Right kidney (tissue), 1 donor: ENCODE measurements at regions not wholly inside any gene's neighbourhood (a gene's known extent, or its start where the extent isn't known, plus 50 kb on each side); places are given as distances from the start of the nearest gene placed in this dataset.

ENCODE experiments used
- DNase-seq: peaks from one replicate; pipeline ENCODE4 v3.0.0-alpha.2; 2016

DNA sequence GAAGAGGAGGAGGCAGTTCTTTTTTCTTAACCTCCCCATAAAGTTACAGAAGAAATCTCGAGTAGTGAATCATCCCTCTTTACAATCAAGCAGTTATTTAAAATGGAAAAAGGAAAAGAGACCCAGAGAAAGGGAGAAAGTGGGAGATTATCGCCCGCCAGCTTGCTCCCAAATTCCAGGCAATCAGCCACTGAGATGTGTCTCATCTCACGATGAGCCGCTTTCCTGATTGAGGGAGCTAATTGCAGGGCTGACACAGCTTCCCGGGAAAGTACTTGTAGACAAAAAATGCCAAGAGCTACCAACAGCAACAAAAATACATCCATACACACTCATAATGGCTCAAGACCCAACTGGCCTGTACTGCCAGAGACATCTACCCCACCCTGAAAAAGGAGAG, 191.6 kb upstream of the ZC3H12A start:
- no peak for DNase-seq

DNA sequence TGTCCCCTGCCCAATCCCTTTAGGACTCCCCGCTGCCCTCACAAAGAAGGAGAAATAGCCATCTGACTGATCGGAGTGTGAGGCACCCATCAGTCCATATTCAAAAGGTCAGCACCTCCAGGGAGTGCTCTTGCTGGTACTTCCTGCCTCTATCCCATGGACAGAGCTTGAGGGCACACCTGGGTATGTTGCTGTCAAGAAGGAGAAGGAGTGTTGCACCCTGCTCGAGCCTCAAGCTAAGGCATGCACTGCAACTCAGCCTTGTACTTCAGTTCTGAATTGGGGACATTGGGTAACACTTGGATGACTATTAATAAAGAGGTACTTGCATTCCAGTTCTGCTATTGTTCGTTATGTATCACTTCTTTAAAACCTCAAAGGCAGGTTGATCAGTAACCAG, 190.3 kb upstream of the ZC3H12A start:
- no peak for DNase-seq

DNA sequence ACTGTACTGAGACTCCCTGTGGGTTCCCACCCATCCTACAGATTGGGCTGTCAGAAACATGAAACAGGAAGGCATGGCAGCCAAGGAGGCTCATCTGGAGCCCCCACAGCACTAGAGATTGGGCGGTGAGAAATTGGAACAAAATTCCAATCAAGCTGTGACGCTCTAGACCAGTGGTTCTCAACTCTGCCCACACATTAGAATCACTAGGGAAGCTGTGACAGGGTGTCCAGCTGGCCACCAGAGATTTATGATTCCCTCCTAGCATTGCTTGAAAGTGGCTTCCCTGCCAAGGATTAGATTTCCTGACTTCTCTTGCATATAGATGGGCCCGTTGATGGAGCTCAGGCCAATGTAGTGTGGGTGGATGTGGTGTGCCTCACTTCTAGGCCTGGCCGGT, 187.5 kb upstream of the ZC3H12A start:
- no peak for DNase-seq

DNA sequence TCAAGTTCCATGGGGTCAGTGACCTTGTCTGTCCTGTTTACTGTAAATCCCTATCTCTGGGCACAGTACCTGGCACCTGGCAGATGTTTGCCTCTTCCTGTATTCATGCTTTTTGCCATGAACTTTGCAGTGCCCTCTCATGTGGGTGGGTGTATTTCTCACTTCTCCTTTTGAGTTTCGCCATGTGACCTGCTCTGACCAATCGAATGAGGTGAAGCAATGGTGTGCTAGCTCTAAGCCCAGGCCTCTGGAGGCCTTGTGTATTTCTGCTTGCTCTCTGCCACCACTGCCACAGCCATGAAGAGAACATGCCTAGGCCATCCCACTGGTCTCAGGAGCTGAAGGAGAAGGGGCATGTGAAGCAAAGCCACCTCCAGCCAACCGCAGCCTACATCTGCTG, 185.5 kb upstream of the ZC3H12A start:
- DNase-seq, result no peak

DNA sequence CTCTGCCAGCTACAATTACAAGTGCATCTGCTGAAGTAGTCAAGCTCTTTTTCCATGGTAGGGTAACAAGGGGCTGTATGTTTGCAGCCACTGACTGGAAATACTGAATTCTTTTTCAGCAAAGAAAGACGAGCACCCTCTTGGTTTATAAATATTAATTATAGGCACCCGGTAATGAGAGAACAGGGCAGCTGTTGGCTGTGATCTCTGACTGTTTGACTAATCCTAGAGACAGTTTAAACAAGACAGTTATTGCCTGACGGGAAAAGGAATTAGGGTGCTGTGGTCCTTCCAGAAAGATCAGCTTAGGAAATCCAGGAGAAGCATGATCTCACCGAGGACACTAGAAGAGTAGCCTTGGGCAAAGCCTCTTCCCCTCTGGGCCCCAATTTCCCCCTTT, 183.7 kb upstream of the ZC3H12A start:
- DNase-seq, result no peak

DNA sequence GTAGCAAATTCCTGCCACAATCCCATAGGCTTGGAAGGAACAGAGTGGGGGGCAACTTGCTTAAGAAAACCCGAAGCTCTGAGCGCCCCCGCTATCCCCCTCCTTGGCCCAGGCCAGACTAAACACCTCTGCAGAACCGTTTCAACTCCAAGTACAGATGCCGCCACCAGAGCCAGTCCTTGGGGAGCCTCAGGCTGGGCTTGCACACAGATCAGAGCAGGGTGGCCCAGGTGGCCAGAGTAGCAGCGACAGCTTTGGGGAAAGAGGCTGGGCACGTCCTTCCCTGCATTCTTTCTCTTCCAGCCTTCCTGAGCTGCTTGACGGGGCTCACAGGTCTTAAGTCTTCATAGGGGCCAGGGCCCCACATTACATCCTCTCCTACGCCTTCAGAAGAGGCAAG, 181.6 kb upstream of the ZC3H12A start:
- no peak for DNase-seq

DNA sequence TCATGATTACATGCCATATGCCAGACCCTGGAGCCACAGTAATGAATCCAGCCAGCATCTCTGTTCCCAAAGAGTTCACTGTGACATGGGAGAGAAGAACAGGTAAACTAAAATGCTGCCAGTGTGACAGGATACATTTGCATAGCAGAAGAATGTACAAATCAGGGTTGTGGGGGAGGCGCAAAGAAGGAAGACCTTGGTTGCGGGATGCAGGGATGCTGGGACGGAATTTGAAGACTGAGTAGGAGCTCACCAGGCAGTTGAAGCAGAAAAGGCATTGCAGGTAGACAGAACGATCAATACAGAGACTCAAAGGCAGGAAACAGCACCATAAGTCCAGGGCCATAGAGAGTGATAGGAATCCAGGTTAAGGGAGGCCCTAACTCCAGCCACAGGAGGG, 180.3 kb upstream of the ZC3H12A start:
- DNase-seq, result no peak

DNA sequence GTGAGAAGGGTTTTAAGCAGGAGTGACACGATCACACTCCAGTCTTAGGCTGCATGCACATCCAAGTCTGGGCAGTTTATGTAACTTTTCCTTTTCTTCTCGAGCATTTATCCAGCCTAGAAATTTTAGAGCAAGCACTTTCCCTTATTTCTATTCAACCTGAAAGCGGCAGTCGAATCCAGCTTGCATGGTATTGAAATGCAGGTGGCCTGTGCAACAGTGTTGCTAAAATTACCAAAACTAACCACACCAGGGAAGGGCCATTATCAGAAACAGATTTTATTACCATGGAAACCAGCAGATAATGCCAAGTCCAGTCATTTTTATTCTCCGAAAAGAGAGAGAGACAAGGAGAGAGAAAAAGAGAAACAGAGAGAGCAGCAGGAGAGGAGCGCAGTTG, 179.9 kb upstream of the ZC3H12A start:
- DNase-seq, result no peak

DNA sequence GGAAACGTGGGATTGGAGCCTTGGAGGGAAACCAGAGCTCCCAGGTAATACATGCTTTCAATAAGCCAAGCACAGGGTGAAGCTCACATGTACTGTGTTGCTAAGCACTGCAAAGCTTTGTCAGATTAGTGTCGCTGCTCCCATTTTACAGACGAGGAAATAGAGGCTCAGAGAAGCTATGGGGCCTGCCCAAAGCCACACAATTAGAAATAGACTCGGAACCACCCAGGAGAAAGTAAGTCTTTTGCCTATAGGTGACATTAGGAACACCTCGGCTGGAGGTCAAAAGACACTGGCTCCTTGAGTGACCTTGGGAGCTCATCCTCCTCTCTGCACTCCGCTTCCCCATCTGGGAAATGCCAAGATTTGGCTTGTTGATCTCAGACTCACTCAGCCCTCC, 175.6 kb upstream of the ZC3H12A start:
- no peak for DNase-seq

DNA sequence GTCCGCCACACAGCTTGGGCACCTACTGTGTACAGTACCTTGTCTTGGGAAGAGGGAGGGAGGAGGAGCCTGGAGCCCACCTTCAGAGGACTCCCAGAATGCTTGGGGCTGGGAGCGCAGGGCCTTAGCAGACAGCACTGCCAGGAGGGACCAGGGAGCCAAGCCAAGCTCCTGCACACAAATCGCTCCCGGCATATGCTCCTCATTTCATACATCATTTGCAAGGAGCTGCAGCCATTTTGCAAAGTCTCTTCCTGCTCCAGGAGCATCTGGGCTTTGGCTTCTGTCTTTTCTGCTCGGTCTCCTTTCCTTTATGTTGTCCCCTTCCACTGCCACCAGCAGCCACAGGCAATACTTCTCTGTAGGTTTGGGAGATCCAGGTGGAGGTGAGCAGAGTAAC, 175.2 kb upstream of the ZC3H12A start:
- no peak for DNase-seq

DNA sequence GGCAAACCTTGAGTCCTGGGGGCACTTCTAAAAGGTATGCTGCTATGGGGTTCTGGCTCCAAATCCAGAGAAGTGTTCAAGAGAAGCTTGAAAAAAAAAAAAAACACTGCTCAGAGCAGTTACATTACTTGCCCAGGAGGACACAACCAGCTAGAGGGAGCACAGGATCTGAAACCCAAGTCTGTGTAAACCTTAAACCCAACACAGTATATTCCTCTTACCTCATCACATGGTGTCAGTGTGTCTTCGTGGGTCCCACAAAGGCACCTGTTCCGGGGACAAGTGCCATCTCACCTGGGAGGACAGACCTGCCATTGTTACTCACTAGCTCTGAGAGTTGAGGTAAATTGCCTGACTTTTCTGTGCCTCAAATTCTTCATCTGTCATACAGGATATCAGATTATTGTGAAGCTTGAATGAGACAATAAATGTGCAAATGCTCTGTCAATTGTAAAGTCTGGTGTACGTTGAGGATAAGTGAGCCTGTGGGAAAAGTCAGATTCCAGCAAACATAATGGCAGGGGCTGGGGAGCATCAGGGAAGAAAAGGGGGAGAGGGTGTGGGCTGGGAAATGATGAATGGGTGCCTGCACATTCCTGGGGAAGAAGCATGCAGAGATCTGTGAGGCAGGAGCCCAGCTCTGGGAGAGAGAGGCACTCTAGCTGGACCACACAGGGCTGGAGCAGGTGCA, 170.4 kb upstream of the ZC3H12A start:
- no peak for DNase-seq

DNA sequence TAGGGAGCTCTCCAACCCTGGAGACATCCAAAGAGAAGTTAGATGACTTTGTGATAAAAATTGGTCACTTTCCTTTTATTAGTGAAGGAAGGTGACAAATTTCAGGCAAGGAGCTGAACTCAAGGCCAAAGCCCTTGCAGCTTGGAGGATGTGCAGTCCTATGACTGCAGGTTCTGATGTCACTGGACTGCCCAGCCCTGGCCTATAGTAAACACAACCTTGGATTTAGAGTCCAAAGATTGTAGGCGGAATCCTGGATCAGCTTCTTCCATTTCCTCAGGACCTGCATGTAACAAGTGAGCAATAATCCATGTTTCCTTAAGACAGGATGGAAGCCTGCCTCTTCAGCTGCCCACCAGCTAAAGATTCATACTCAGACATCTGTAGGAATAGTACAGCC, 169.3 kb upstream of the ZC3H12A start:
- no peak for DNase-seq

DNA sequence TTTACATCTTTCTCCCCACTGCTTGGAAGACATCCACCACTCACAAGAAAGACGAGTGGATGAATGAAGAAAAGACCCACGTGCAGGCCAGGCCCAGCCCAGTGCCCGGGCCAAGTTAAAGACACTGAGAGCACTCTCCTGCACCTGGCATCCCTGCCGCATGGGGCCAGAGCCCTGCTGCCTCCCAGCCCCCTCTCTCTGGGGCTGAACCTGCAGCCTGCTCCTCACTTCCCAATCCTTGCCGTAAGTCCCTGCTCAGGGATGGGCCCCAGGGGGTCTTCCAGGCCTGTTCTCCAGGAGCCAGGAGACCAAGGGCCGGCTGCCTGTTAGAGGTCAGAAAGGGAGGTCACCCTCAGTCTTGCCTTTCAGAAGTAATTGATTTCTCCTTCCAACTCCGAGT, 168.5 kb upstream of the ZC3H12A start:
- DNase-seq, result no peak

DNA sequence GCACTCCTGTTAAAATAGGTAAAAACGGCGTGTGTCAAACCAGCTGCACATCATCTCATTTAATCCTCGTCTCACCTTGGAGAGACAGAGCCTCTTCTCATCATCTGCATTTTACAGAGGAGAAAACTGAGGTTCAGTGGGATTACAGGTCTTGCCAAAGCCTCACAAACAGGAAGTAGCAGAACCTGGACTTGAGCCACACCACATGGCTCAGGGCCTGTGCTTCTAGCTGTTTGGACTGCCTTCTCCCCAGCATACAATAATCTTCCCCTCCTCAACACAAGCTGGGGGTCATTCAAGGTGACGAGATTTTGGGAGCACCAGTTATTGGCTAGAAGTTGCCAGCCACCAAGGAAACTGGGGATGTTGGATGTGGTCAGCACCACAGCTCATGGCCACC, 167.9 kb upstream of the ZC3H12A start:
- DNase-seq, result no peak

DNA sequence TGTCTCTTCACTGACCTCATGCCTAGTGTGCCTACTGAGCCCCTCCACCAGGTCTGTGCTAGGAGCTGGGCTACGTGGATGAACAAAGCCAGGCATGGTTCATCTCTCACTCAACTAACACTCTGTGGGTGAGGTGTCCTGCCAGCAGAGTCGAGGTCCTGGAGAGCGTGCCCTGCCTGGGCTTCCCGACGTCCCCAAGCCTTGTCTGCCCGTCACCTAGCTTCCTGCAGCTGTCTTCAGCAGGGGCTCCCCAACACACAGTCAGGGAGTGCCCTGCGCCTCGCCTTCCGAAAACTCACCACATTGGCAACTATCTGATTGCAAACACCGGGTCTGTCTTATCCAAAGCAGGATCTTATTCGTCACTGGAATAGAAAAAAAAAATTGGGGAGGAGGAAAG, 167.5 kb upstream of the ZC3H12A start:
- no peak for DNase-seq

DNA sequence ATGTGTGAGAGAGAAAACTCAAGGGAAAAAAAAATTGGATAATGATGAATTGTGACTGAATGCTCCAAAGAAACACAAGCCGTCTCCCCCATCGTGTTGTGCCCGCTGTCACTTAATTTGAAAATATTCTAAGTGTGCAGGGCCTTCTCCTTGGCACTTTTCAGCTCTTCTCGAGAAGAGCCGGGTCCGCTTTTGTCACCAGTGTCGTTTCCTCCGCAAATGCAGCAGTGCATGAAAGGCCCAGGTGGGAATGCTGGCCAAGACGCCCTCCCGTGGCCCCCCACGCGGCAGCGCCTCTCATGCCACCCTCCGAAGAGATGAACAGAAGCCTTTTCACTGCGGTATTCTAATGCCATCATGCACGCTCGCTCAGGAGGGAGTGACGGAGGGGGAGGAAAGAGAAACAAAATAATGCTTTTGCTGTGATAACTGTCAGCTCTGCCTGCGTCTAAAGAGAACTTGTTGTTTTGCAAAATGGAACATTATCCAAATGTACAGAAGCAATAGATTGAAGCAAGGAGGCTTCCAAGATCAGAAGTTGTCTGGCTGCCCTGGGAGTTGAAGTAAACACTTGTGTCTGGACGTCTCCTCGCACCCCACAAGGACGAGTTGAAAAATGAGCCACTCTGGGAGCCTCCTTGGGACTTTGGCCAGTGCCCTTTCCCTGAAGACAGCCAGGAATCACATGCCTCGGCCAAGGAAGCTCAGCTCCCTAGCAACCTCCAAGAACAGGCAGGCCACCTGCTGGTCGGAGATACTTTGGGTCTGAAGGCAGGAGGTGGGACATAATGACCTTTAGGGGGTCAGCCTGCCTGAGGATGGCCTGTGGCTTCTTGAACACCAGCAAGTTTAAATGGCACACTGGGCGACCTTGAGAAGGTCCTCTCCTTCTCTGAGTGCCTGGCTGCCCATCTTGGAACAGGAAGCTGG, 166.1 kb upstream of the ZC3H12A start:
- DNase-seq, result peak; percentile 6

DNA sequence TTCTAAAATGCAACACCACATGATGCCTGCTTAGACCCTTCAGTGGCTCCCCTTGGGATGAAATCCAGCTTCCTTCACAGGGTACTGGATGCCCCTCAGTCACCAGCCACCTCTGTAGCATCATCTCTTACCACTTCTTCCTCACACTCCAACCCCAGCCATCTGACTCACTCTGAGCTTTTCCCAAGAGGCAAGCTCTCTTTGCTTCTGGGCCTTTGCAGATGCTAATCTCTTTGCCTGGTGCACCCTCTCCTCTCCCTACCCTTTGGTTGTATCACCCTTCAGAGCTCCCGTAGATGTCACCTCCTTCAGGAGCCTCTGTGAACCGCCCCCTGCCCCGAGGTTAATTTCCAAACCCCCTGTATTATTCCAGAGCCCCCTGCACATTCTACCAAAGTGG, 164.8 kb upstream of the ZC3H12A start:
- no peak for DNase-seq

DNA sequence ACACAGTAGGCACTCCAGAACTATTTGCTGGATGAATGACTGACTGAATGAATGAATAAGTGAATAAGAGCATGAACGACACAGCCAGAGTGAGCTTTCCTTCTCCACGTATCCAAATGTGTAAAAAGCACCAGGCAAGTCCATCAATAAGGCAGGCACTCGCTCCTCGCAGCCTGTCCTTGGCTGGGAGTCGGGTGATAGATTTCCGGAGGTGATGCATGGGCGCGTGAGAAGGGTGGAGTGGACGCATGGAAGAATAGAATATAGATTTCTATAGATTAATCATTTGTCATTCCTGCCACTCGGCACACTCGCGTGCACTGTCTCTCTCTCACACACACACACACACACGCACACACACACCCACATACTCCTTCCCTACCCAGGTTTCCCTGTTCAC, 164.3 kb upstream of the ZC3H12A start:
- no peak for DNase-seq

DNA sequence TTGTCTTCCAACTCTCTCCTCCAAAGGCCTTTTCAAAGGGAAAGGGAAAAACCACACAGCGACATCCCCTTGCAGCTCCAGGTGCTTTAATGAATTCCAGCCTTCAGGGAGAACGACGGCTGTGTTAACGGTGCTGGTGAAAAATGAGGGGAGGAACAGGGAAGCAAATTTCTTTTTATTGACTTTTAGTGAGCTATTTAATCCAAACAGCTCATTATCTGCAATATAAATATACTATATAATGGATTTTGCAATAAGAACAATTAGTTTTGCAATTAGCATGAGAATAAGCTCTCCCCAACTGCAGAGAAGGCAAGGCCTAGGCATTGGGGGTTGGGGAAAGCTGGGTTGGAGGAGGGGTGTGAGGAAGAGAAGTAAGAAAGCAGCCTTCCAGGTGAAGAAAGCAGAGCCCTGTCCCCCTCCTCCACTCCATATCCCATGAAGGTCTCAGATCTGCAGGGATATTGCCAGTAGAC, 159.0 kb upstream of the ZC3H12A start:
- DNase-seq, result no peak

DNA sequence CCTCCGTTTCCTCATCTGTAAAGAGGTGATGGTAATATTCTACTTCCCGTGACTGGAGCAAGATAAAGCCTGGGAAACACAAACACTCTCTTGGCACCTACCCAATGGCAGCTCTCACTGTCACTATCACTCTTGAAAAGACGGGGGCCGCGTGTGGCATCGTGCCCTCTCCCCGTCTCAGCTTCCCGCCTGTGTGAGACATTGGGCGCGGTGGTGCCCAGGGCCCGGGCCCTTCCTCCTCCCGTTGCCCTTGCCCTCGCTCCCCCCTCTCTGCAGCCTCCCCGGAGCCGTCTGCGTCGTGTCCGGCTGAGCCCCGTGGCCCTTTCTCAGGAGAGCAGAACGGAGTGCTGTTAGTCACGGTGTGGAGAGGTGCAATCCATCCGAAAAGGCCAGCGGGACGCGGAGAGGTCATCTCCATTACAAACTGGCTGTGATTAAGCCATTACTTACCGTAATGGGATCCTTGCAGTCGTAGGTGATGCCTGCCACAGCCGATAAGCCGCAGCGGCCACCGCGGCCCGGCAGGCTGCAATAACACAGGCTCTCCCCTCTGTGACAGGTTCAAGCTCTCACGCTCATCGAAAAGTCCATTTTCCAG, 156.4 kb upstream of the ZC3H12A start:
- DNase-seq, result peak; percentile 31

DNA sequence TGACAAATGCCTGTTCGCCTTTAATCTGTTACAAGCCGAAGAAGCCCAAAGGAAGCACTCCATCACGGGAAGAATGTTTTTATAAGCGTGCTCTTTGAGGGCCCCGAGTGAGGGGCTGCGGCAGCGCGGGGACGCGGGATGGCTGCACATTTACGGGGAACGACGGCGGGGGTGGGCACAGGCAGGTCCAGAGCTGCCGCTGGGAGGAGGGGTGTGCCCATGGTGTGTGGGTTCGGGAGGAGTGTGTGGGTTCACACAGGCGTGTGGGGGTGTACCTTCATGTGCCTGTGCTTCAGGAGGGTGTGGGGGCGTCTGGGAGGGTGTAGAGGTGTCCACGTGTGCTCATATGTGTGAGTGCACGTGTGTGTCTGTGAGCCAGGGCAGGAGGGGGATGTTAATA, 155.9 kb upstream of the ZC3H12A start:
- peak; percentile 37 for DNase-seq

DNA sequence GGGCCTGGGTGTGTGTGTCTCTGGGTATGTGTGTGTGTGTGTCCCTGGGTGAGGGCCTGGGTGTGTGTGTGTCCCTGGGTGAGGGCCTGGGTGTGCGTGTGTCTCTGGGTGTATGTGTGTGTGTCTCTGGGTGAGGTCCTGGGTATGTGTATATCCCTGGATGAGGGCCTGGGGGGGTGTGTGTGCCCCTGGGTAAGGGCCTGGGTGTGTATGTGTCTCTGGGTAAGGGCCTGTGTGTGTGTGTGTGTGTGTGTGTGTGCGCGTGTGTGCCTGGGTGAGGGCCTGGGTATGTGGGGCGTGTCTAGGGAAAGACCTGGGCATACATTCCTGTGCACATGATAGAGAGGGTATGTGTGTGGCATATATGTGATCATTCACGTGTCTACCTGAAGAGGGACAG, 155.1 kb upstream of the ZC3H12A start:
- DNase-seq, result no peak
